Spleen (tissue), 7 donors: ENCODE measurements at regions not wholly inside any gene's neighbourhood (a gene's known extent, or its start where the extent isn't known, plus 50 kb on each side); places are given as distances from the start of the nearest gene placed in this dataset.

Source experiments
- POLR2A ChIP-seq, 3 donors: fragments of 450-650 bp; IDR thresholded peaks; one replicate each; pipeline ENCODE4 v1.5.1; 2017; ENCODE audit warnings: antibody characterized with exemption in 3 of 3, mild to moderate bottlenecking in 1 of 3
- POLR2AphosphoS5 ChIP-seq, 3 donors: sonication (generic); formaldehyde crosslinking; IDR thresholded peaks; one replicate each; pipeline ENCODE4 v1.5.1; 2017; ENCODE audit warnings: antibody characterized with exemption in 3 of 3
- TF ChIP-seq, protein P1 (sequence below), 11 experiments: fragments of 200-600 bp in 7 of 11; fragments of 450-650 bp in 4 of 11; sonication (generic) in 4 of 11; IDR thresholded peaks in 8 of 11; conservative IDR thresholded peaks in 3 of 11; 1 replicate in 7 of 11; 2 replicates in 4 of 11; pipeline versions ENCODE4 v1.4.0 to v1.8.0; 2016 to 2021; ENCODE audit warnings: antibody characterized with exemption in 11 of 11, inconsistent platforms in 4 of 11, mild to moderate bottlenecking in 1 of 11
- donor health status: DM: no; HTN: no; CAD: no; lungs with moderate emphysema.
- donor health status: DM: no; HTN: no; CAD: no.
- donor health status: DM: no; HTN: no; CAD: no.

DNA sequence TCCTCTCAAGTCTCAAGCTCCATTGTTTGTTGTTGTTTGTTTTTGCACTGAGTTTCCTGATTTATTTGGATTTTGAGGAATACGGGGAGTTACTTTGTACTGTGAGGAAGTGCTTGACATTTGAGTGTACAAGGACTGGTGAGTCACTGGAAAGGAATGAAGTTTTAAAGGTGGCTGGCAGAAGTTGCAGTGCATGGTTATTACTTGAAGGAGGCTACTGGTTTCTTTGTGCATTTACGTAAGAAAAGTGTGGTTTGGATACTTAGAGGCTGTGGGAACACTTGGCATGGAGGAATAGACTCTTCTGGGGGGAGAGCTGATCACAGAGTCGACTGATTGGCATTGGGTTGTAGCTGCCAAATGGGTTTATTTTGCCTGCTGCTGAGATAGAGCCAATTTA, 919.0 kb downstream of the TAF11L14 start:
- TF ChIP-seq POLR2A (IDR thresholded peaks at IDR 0.05), result no peak
- TF ChIP-seq, protein P1, sequence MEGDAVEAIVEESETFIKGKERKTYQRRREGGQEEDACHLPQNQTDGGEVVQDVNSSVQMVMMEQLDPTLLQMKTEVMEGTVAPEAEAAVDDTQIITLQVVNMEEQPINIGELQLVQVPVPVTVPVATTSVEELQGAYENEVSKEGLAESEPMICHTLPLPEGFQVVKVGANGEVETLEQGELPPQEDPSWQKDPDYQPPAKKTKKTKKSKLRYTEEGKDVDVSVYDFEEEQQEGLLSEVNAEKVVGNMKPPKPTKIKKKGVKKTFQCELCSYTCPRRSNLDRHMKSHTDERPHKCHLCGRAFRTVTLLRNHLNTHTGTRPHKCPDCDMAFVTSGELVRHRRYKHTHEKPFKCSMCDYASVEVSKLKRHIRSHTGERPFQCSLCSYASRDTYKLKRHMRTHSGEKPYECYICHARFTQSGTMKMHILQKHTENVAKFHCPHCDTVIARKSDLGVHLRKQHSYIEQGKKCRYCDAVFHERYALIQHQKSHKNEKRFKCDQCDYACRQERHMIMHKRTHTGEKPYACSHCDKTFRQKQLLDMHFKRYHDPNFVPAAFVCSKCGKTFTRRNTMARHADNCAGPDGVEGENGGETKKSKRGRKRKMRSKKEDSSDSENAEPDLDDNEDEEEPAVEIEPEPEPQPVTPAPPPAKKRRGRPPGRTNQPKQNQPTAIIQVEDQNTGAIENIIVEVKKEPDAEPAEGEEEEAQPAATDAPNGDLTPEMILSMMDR (IDR thresholded peaks at IDR 0.05 in 8 of 11, conservative IDR thresholded peaks at IDR 0.05 in 3 of 11), result no peak
- TF ChIP-seq POLR2AphosphoS5 (IDR thresholded peaks at IDR 0.05), result no peak
